ENCODE measurements at regions not wholly inside any gene's neighbourhood (a gene's known extent, or its start where the extent isn't known, plus 50 kb on each side); places are given as distances from the start of the nearest gene placed in this dataset.

- no peak overlapping the region for H3K27ac ChIP-seq (replicated peaks)
- TF ChIP-seq, protein P1, sequence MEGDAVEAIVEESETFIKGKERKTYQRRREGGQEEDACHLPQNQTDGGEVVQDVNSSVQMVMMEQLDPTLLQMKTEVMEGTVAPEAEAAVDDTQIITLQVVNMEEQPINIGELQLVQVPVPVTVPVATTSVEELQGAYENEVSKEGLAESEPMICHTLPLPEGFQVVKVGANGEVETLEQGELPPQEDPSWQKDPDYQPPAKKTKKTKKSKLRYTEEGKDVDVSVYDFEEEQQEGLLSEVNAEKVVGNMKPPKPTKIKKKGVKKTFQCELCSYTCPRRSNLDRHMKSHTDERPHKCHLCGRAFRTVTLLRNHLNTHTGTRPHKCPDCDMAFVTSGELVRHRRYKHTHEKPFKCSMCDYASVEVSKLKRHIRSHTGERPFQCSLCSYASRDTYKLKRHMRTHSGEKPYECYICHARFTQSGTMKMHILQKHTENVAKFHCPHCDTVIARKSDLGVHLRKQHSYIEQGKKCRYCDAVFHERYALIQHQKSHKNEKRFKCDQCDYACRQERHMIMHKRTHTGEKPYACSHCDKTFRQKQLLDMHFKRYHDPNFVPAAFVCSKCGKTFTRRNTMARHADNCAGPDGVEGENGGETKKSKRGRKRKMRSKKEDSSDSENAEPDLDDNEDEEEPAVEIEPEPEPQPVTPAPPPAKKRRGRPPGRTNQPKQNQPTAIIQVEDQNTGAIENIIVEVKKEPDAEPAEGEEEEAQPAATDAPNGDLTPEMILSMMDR (IDR thresholded peaks at IDR 0.05; ENCODE audit: insufficient read depth, low read length) = no peak
- TF ChIP-seq GABPA (IDR thresholded peaks at IDR 0.05; ENCODE audit: low read depth) (no peak), SPI1 (IDR thresholded peaks at IDR 0.05; ENCODE audit: borderline replicate concordance, low read depth) (no peak), POLR2AphosphoS5 (IDR thresholded peaks at IDR 0.05; ENCODE audit: low read depth) (no peak)
- TF ChIP-seq, protein P2, sequence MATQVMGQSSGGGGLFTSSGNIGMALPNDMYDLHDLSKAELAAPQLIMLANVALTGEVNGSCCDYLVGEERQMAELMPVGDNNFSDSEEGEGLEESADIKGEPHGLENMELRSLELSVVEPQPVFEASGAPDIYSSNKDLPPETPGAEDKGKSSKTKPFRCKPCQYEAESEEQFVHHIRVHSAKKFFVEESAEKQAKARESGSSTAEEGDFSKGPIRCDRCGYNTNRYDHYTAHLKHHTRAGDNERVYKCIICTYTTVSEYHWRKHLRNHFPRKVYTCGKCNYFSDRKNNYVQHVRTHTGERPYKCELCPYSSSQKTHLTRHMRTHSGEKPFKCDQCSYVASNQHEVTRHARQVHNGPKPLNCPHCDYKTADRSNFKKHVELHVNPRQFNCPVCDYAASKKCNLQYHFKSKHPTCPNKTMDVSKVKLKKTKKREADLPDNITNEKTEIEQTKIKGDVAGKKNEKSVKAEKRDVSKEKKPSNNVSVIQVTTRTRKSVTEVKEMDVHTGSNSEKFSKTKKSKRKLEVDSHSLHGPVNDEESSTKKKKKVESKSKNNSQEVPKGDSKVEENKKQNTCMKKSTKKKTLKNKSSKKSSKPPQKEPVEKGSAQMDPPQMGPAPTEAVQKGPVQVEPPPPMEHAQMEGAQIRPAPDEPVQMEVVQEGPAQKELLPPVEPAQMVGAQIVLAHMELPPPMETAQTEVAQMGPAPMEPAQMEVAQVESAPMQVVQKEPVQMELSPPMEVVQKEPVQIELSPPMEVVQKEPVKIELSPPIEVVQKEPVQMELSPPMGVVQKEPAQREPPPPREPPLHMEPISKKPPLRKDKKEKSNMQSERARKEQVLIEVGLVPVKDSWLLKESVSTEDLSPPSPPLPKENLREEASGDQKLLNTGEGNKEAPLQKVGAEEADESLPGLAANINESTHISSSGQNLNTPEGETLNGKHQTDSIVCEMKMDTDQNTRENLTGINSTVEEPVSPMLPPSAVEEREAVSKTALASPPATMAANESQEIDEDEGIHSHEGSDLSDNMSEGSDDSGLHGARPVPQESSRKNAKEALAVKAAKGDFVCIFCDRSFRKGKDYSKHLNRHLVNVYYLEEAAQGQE (IDR thresholded peaks at IDR 0.05; ENCODE audit: insufficient replicate concordance, low read depth) = no peak
- DNase-seq (ENCODE audit: low read depth in 1 of 2, low spot score in 1 of 2) = no peak
- H3K4me3 ChIP-seq (replicated peaks; ENCODE audit: insufficient read depth, low read length) = no peak overlapping the region
- H3K27me3 ChIP-seq (ENCODE audit: insufficient read depth, poor library complexity, severe bottlenecking) = no peaks in the 10 kb centered on the region
Measured at GRCh38 chr4:179130122-179130714, 1688.0 kb upstream of the AGA start.

- TF ChIP-seq, protein P2 (IDR thresholded peaks at IDR 0.05; ENCODE audit: insufficient replicate concordance, low read depth) = no peak
- TF ChIP-seq SPI1 (IDR thresholded peaks at IDR 0.05; ENCODE audit: borderline replicate concordance, low read depth) (no peak), POLR2AphosphoS5 (IDR thresholded peaks at IDR 0.05; ENCODE audit: low read depth) (no peak)
- TF ChIP-seq, protein P1 (IDR thresholded peaks at IDR 0.05; ENCODE audit: insufficient read depth, low read length) = no peak
- no peak overlapping the region for H3K4me3 ChIP-seq (replicated peaks; ENCODE audit: insufficient read depth, low read length)
- no peak for DNase-seq (ENCODE audit: low read depth in 1 of 2, low spot score in 1 of 2)
- no peak overlapping the region for H3K27ac ChIP-seq (replicated peaks)
- H3K27me3 ChIP-seq (ENCODE audit: insufficient read depth, poor library complexity, severe bottlenecking) = no peaks in the 10 kb centered on the region
Measured at GRCh38 chr4:179145746-179146525, 1703.7 kb upstream of the AGA start.

DNA sequence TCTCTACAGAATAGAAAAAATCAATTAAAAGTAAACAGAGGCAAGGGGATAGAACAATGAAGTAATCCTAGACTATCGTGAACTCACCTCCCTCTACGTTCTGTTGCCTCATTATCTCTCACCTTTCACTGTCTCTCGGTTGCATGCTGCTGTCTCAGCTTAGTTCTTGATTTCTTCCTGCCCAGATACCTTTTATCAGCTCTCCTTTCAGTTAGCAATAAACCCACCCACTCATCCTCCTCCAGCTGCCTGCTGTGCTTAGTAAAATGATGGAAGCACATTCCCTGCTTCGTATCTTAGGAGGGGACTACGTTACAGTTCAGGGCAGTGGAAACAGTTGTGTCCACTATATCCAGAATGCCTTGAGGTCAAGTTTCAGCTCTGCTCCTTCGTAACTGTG is 1709.5 kb upstream of the AGA start:
- Histone ChIP-seq H3K27ac (replicated peaks) (no peak overlapping the region), H3K4me3 (replicated peaks; ENCODE audit: insufficient read depth, low read length) (no peak overlapping the region), H3K27me3 (ENCODE audit: insufficient read depth, poor library complexity, severe bottlenecking) (no peaks in the 10 kb centered on the region)
- TF ChIP-seq SPI1 (IDR thresholded peaks at IDR 0.05; ENCODE audit: borderline replicate concordance, low read depth) (no peak), POLR2AphosphoS5 (IDR thresholded peaks at IDR 0.05; ENCODE audit: low read depth) (no peak), GABPA (IDR thresholded peaks at IDR 0.05; ENCODE audit: low read depth) (no peak)
- TF ChIP-seq, protein P1 (IDR thresholded peaks at IDR 0.05; ENCODE audit: insufficient read depth, low read length) = no peak
- TF ChIP-seq, protein P2 (IDR thresholded peaks at IDR 0.05; ENCODE audit: insufficient replicate concordance, low read depth) = no peak
- no peak for DNase-seq (ENCODE audit: low read depth in 1 of 2, low spot score in 1 of 2)

Measured in HL-60 (cell line).